Stimulated activated naive CD8-positive, alpha-beta T cell treated with anti-CD3 and anti-CD28 coated beads, Interleukin-15, Interleukin-2, amounts not matched to agents 100 U/mL and 50 U/mL, for 24 hours (primary cell): ENCODE measurements at regions not wholly inside any gene's neighbourhood (a gene's known extent, or its start where the extent isn't known, plus 50 kb on each side); places are given as distances from the start of the nearest gene placed in this dataset.

Source experiments
- ATAC-seq: fragments of 150-1000 bp; cut with Tn5 transposase; one replicate; pipeline ENCODE4 v1.10.0; 2021
- DNase-seq: peaks from one replicate; pipeline ENCODE4 v3.0.0; 2021

GRCh38 chr16:65543781-65544740 lies 422.2 kb upstream of the CDH11 start:
- DNase-seq (no peak), ATAC-seq (no peak)

- DNase-seq (no peak), ATAC-seq (no peak)
Observed at GRCh38 chr16:65541646-65542045, 419.8 kb upstream of the CDH11 start.

GRCh38 chr16:65540901-65541300 lies 419.0 kb upstream of the CDH11 start:
- no peak for DNase-seq

GRCh38 chr16:65538976-65539375 lies 417.1 kb upstream of the CDH11 start:
- ATAC-seq (no peak), DNase-seq (no peak)

More at GRCh38 chr16:65540901-65541300, 419.0 kb upstream of the CDH11 start:
- no peak for ATAC-seq

GRCh38 chr16:65537336-65537735 lies 415.5 kb upstream of the CDH11 start:
- ATAC-seq (no peak), DNase-seq (no peak)

GRCh38 chr16:65534121-65534528 lies 412.3 kb upstream of the CDH11 start:
- ATAC-seq = no peak
- no peak for DNase-seq

- ATAC-seq (no peak), DNase-seq (no peak)
Observed at GRCh38 chr16:65532846-65533245, 411.0 kb upstream of the CDH11 start.

GRCh38 chr16:65532258-65532657 lies 410.4 kb upstream of the CDH11 start:
- ATAC-seq (no peak), DNase-seq (no peak)

GRCh38 chr16:65531475-65531874 lies 409.6 kb upstream of the CDH11 start:
- ATAC-seq (no peak), DNase-seq (no peak)

GRCh38 chr16:65525707-65526106 lies 403.8 kb upstream of the CDH11 start:
- DNase-seq (no peak), ATAC-seq (no peak)

GRCh38 chr16:65524997-65525396 lies 403.1 kb upstream of the CDH11 start:
- ATAC-seq (no peak), DNase-seq (no peak)

- DNase-seq = no peak
- ATAC-seq = no peak
Observed at GRCh38 chr16:65524231-65524630, 402.4 kb upstream of the CDH11 start.

- DNase-seq (no peak), ATAC-seq (no peak)
Observed at GRCh38 chr16:65523283-65523944, 401.6 kb upstream of the CDH11 start.

- ATAC-seq (no peak), DNase-seq (no peak)
Observed at GRCh38 chr16:65522412-65522811, 400.5 kb upstream of the CDH11 start.

GRCh38 chr16:65521633-65522328 lies 399.9 kb upstream of the CDH11 start:
- no peak for DNase-seq
- ATAC-seq = no peak

GRCh38 chr16:65519402-65519801 lies 397.5 kb upstream of the CDH11 start:
- DNase-seq (no peak), ATAC-seq (no peak)

- DNase-seq = no peak
- no peak for ATAC-seq
Observed at GRCh38 chr16:65515193-65515592, 393.3 kb upstream of the CDH11 start.

GRCh38 chr16:65510850-65511249 lies 389.0 kb upstream of the CDH11 start:
- ATAC-seq (no peak), DNase-seq (no peak)

- ATAC-seq = no peak
- no peak for DNase-seq
Observed at GRCh38 chr16:65510241-65510640, 388.4 kb upstream of the CDH11 start.

GRCh38 chr16:65509172-65509571 lies 387.3 kb upstream of the CDH11 start:
- ATAC-seq = no peak
- no peak for DNase-seq

GRCh38 chr16:65500919-65501318 lies 379.1 kb upstream of the CDH11 start:
- ATAC-seq = no peak
- DNase-seq = no peak

GRCh38 chr16:65500007-65500406 lies 378.1 kb upstream of the CDH11 start:
- no peak for ATAC-seq
- no peak for DNase-seq

GRCh38 chr16:65499566-65499965 lies 377.7 kb upstream of the CDH11 start:
- DNase-seq (no peak), ATAC-seq (no peak)
